Stimulated activated CD4-positive, alpha-beta T cell treated with anti-CD3 and anti-CD28 coated beads, Interleukin-15, amount 100 ng/mL, for 1 hour (primary cell): ENCODE measurements at regions not wholly inside any gene's neighbourhood (a gene's known extent, or its start where the extent isn't known, plus 50 kb on each side); places are given as distances from the start of the nearest gene placed in this dataset.

ENCODE experiments used
- DNase-seq, 2 donors: peaks; one replicate each; pipeline ENCODE4 v3.0.0-alpha.2; 2020; ENCODE audit warnings: low read depth in 1 of 2, low spot score in 1 of 2

DNA sequence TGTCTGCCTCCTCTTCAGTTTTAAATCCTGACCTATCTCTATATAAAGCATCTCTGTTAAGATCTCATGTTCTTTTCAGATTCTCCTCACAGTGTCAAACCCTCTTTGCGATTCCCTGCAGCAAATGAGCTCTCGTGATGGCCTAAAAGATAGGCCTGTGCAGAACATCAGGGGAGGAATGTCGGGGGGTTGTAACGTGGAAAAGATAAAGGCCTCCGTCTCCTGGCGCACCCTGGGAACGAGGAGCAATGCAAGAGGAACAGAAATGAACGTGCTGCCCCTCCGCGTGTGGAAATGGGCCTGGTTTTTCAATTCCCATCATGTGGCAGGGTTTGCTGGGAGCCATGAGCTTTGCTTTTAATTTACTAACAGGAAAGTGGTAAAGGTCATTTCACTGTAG lies 285.0 kb upstream of the TPM1 start:
- no peak for DNase-seq

DNA sequence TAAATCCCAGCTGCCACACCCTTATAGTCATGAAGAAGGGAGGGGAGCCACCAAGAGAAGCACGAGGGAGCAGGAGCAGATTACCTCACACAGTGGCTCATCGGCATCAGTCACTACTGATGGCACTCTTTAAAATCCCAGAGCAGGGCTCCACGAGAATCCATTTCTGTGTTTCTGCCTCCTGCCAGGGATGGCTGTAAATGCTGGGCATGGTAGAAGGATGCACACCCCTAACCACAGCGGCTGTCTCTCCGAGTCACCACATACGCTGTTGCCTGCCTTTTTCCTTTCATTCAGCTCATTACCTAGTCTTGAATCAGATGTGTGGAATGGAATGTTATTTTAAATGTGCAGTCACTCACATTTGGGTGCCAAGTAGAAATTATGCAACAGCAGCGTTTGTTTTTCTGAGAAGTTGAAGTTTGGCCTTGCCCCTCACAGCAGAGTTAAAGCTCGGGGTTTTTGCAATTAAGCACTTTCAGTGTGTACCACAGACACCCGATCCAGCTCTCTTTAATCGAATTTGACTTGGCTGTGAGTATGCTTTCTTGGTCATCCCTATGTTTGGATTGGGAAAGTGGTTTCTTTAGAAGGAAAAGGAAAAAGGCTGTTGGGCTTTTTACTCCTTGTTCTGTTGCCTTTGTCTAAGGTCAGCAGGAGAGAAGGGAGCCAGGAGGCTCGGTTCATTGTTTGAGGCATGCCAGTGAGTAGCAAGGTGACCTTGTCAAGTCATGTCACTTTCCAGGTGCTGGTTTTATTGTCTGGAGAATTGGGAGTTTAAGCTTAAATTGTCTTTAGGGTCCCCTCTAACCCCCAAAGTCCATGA lies 284.2 kb upstream of the TPM1 start:
- no peak for DNase-seq

DNA sequence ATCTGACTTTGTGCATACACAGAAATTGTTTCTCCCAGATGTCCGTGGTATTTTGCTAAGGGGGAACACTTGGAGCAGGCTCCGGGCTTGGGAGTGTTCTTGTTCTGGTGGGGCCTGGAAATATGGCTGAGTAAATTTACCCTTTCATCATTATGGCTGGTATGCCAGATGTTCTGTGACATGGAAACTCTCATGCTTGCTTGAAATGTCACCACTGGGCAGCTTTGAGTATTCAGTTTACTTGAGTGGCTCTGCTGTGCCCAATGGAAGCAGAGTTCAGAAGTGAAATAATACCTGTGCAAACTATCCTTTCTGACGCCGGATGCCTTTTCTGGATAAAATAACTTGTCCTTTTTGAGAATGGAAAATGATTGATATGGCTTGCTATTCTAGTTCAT lies 283.6 kb upstream of the TPM1 start:
- no peak for DNase-seq

DNA sequence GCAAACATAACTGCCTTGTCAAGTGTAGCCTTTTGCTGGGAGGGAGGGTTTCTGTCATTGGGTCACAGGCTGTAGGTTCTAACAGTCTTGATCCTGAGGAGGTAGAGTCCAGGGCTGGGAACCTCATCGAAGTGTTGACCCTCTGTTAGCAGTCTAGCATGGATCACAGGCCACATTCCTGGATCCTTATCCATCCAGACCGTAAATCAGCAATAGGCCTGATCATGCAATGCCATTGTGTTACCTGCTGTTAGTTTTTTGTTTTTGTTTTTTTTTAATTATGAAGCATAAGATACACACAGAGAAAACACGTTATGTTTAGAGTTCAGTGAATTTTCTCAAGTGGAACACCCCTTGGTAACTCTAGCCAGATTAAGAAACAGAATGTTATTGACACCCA lies 282.0 kb upstream of the TPM1 start:
- DNase-seq: no peak

DNA sequence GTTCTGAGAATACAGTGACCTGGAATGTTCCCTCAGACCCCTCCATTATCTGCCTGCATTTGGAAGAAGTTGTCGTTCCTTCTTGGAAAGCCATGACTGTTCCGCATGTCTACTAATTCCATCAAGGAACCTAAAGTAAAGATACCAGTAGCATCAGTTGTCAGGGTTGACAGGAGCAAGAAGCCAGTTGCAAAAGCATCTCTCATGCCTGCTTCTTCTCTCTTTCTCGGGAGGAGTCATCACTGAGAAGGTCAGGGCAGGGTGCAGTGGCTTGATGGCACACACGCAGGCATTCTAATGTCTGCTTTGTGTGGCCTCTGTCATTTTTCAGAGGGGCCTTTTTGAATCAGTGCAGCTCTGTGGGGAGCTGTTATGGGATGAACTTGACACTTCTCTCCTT lies 276.6 kb upstream of the TPM1 start:
- DNase-seq: no peak

DNA sequence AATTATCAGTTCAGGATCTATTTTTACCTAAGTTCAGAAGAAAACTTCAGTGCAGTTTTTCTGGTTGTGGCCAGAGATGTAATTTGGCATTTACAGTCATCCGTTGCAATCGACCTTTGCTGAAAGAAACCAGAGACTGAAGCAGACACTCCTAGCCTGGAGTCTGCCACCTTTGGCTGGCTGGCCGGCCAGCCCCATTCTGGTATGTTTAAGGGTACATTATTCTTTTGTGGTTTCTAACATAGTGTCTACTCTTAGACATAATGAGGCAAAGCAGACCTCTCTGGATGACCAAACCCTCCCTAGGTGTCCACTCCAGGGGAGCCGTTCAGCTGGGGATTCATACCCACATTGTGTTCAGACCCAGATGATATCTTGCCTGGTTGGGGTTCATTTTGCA lies 275.9 kb upstream of the TPM1 start:
- DNase-seq: no peak

DNA sequence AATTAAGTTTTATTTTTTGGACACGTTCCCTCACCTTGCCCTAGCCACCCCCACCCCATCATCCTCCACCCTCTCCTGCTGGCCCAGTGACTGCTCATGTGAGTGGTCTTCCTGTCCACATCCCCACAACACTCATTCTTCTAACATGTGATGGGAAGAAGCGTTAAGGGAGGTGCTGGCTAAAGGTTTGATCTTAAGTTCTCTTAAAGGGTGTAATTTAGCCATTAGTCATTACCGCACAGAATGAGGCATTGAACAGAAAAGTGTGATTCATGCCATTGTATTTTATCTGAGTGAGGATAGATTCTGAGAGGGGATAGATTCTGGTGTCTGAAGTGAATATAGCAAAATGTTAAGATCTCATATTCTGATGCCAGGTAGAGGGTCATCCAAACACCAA lies 272.9 kb upstream of the TPM1 start:
- DNase-seq: no peak

DNA sequence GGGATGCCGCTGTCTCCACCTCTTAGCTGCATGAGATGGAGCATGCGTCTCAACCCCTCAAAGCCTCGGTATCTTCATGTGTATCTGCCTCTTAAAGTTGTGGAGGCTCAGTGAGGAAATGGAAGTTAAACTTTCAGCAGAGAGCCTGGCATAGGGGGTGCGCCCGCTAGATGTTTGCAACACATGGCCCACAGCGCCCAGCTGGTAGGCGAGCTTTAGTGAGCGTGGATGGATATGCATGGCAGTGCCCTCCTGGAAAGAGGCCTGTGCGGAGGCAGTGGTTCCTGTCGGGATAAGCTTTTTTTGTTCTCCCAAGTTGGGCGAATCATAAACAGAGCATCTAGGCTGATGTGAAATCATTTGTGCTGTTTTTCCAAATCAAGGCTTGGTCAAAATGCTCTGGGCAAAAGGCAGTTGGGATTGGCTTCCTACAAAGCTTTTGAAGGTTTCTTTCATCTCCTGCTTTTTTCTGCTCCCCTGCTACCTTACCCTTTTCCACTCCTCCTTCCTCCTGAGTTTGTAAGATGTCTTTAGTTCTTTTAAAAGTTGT lies 272.4 kb upstream of the TPM1 start:
- DNase-seq: no peak

DNA sequence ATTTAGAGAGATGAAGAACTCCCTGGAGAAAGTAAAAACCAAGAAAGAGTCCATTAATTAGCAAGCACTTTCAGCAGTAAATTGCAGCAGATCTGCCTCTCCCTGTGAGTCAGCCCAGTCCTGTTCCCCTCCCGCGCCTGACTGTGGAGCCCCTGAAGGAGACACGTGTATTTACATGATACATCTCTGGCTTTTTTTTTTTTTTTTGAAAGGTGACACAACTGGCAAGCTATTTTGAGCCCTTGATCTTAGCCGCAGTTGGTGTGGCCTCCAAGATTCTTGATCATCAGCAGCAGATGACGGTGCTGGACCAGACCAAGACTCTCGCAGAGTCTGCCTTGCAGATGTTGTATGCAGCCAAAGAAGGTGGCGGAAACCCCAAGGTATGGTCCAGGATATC lies 271.8 kb upstream of the TPM1 start:
- DNase-seq: no peak

DNA sequence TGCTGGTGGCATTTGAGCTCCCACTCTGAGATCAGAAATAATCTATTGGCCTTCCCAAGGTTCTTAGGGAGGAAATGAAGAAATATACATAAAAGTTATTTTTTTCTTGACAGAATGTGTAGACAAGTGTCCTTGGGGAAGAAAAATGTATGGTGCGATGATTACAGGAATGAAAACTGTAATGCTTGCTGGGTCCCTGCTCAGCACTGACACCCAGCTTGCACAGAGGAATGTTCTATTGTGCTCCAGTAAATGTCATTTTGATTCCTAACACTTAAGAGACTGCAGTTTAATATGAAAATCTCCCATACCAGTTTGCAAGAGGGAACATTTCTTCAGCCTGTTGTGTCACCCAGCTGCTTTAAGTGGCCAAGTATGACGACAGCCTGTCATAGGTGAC lies 271.3 kb upstream of the TPM1 start:
- DNase-seq: no peak

DNA sequence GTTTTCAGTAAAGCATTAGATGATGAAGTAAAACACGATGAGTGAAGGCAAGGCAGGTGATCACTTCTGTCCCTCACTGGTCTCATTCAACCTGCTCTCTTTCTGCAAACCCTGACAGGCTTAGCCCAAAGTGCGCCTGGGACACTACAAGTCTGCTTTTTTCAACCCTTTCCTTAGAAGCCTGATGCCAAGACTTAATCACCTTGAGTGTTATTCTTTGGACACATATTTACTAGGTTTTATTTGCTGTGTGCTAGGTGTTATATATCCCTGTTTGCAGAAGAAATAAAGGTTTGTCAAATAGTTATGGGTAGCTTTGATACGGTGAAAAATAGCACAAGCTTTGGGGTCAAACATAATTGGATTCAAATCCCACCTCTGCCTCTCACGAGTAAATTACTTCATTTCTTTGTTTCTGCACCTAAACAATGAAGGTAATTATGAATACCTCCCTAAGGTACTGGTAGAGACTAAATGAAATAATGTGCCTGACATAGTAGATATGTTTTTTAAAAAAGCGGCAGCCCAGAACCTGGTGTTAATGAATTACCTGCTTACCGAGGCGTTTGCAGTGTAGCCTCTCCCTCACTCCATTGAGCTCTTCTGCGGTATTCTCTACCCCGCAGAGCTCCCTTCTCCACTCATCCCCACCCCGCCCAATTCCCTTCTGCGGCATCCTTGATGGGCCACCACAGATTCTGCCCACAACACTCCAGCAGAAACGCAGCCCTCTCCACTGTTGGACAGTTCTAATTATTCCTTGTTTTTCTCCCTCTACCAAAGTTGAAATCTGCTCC lies 269.0 kb upstream of the TPM1 start:
- DNase-seq: no peak

DNA sequence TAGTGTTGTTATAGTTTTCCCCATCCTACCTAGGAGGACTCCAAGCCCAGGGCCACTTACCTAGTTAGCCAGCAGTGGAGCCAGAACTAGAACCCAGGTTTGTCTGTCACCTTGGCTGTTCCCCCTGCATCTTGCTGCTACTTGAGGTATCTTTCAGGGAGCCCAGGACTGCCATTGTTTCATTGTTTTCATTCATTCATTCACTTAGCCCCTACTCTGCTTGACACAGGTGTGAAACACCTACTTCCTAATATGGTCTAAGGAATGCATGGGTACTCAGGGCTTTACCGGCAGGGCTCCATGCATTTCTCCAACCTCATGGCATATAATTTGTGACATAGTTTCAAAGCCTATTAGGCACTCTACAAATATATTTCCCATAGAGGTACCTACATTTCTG lies 266.6 kb upstream of the TPM1 start:
- no peak for DNase-seq

DNA sequence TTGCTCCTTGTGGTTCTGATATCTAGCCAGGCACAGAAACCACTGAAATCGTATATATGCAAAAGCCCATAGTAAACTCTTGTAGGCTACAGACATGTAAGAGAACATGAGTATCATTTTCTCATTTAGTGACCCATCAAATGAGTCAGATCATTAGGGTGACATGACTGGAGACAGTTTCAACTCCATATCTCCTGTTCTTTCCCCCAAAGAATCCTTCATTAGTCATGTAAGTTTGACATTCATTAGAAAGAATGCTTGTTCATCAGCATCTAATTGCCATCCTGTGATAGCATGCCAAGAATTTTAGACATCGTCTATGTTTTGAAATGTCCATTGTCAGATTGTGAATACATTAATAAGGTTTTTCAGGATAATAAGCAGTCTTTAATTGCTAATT lies 264.9 kb upstream of the TPM1 start:
- DNase-seq: no peak

DNA sequence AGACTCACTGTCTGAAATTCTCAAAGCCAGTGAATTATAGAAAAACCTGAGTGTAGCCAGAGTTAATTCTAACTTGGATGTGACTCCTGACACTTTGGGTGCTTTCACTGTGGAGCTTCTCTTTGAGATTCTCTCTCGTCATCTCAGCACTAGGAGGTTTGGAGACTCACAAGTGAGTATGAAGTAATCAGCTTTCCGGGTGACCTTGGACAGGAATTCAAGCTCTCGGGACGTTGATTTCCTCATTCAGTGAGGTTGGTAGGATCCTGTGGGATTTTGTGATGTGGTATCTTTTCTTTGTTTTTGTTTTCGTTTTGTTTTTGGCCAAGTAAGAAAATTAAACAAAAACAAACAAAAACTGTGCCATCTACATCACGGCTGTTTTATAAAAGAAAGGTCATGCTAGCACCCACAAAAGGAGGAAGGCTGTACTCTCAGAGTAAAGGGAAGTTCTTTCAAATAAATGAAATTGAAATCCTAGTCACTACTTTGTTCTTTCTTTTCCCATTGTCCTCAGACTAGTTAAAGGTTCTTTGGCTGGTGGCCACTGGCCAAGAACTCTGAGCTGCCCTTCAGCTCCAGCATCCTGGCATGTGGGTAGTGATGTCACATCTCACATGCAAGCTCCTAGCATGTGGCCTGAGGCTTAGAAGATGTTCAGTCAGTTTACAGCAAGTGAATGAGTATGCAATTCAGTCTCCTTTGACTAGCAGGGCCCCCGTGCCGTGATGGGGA lies 263.3 kb upstream of the TPM1 start:
- DNase-seq: no peak

DNA sequence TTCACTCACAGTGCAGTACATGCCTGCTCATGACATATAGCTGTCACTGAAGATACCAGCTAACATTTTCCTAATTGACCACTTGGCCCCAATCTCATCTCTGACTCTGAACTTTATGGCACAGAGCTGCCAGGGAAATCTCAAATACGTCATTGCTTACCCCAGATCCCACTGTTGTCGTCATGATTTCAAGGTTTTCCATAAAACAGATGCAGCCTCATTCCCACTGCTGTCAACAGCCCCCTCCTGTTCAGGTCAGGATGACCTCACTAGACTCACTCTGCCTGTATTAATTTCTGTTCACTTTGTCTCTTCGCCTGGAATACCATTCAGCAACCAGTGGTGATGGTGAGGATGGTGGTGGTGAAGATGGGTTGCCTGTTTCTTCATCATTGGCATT lies 262.6 kb upstream of the TPM1 start:
- no peak for DNase-seq

DNA sequence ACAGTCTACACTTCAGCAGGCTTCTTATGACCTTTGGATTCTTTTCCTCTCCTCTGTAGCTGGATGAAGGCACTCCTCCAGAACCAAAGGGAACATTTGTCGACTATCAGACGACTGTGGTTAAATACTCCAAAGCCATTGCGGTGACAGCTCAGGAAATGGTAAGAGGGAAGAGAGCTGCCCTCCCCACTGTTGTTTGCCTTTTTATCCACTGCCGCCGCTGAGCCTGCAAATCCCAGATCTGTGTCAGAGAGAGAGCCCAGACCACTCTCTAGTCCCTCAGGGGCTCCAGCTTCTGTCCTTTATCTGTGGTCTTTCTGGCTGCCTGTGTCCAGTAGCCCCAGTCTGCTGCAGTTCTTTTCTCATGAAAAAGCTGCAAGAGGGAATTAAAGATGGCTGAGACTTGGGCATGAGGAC lies 261.5 kb upstream of the TPM1 start:
- DNase-seq: no peak

DNA sequence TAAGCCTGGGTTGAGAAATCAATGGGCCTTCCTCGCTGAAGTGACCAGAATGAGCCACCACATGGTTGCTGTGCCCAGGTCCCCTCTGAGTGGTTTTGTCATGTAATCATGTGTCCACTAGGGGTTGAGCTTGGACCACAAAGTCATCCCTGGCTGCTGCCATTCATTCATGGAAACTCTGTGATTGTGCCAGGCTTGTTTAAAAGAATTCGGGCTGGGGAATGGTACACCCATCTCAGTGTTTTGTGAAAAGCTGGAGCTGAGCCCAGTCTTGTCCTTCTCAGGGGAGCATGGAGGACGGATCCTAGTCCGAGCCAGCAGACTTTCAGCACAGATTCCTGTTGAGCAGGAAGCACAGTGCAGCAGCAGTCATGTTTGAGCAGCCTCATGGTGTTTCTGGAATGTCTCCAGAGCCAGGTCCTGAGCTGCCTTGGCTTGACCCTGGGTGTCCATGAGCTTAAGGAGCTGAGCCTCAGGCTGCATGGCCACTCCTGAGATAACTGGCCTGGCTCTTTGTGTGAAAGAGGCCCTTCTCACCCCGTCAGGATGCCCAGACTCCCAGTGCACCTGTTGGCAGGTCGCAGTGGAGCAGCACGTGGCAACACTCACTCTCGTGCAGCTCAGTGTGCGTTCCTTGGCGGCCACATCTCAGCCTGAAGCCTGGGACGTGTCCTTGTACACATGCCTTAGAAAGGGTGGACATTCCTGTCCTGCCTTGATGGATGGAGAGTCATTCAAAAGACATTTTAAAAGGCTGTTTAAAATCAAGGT lies 260.3 kb upstream of the TPM1 start:
- DNase-seq: no peak

DNA sequence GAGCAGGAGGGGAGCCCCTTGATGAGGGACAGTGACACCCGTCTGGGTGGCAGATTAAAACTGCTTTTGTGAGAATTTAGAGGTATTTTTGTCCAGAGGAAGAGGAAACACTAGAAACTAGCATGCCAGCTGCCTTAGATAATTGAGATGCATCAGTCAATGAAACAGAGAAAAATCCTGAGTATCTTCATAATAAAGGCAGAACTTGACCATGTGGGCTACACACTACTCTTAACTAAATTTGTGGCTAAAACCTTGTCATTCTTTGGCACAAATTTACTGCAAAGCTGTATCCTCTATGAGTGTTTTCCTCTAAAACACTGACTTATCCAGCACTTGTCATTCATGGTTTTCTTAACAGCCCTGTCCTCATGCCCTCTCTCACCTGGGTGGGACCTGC lies 259.7 kb upstream of the TPM1 start:
- DNase-seq: no peak

DNA sequence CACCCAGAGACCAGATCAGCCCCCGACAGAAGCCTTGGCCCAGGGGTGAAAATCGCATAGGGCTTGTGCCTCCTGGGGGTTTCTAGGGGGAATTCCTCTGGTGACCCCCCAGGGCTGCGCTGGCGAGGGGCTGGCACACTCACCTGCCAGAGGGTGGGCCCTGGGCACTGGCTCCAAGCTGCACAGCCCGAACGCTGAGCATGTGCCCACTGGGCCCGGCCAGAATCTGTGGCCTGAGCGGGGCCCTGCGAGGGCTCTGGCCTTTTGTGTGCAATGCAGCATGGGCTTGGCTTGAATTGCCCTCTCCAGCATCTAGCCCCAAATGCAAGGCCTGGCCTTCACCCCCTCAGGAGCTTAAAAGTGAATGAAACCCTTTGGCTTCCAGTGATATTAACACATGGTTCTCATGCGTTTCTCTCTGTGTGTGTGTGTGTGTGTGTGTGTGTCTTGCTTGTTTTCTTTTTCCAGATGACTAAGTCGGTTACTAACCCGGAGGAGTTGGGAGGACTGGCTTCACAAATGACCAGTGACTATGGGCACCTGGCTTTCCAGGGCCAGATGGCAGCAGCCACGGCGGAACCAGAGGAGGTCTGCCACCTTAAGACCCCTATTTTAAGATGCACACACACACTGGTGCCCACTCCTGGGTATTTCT lies 259.1 kb upstream of the TPM1 start:
- no peak for DNase-seq
